Activated CD4-positive, alpha-beta T cell treated with anti-CD3 and anti-CD28 coated beads, Interleukin-2, amount 10 ng/mL, durations not matched to agents 7 days and 5 days (primary cell): ENCODE measurements at regions not wholly inside any gene's neighbourhood (a gene's known extent, or its start where the extent isn't known, plus 50 kb on each side); places are given as distances from the start of the nearest gene placed in this dataset.

ENCODE experiments used
- CTCF ChIA-PET: fragments of 350-600 bp; sonication (Branson Sonifier 250); formaldehyde crosslinking; loops from one replicate; lab custom pipeline; 2021; ENCODE audit warnings: antibody characterized with exemption; lab: Charles Lee
- POLR2A ChIA-PET: fragments of 350-600 bp; sonication (Branson Sonifier 250); formaldehyde crosslinking; loops from one replicate; lab custom pipeline; 2021; ENCODE audit warnings: antibody characterized with exemption; lab: Charles Lee
- DNase-seq: peaks from one replicate; pipeline ENCODE4 v3.0.0-alpha.2; 2020
- H3K27ac Mint-ChIP-seq: one replicate; pipeline ENCODE4 v1.8.0; 2021; ENCODE audit warnings: mild to moderate bottlenecking, moderate library complexity, mixed read lengths
- H3K27me3 Mint-ChIP-seq: one replicate; pipeline ENCODE4 v1.8.0; 2021; ENCODE audit warnings: mixed read lengths
- H3K36me3 Mint-ChIP-seq: one replicate; pipeline ENCODE4 v1.8.0; 2021; ENCODE audit warnings: low read depth, mixed read lengths
- H3K4me1 Mint-ChIP-seq: one replicate; pipeline ENCODE4 v1.8.0; 2021; ENCODE audit warnings: mixed read lengths
- H3K4me3 Mint-ChIP-seq: one replicate; pipeline ENCODE4 v1.8.0; 2021; ENCODE audit warnings: mild to moderate bottlenecking, moderate library complexity, mixed read lengths
- H3K9me3 Mint-ChIP-seq: one replicate; pipeline ENCODE4 v1.8.0; 2021; ENCODE audit warnings: mixed read lengths

GRCh38 chr12:58978717-58979116, 58.4 kb upstream of the LRIG3 start:
- POLR2A ChIA-PET: no interaction called here
- no peak overlapping the region for H3K27ac Mint-ChIP-seq
- no peak for DNase-seq

GRCh38 chr12:58977476-58977875, 57.2 kb upstream of the LRIG3 start:
- H3K9me3 Mint-ChIP-seq: no peaks in the 10 kb centered on the region
- ChIA-PET POLR2A (no interaction called here), CTCF (no interaction called here)
- no peaks in the 10 kb centered on the region for H3K27me3 Mint-ChIP-seq
- DNase-seq: no peak
- H3K27ac Mint-ChIP-seq: no peak overlapping the region
- H3K4me1 Mint-ChIP-seq: no peaks in the 10 kb centered on the region
- H3K4me3 Mint-ChIP-seq: no peak overlapping the region
- no peaks in the 10 kb centered on the region for H3K36me3 Mint-ChIP-seq

More at GRCh38 chr12:58978717-58979116, 58.4 kb upstream of the LRIG3 start:
- Mint-ChIP-seq H3K4me1 (no peaks in the 10 kb centered on the region), H3K4me3 (no peak overlapping the region), H3K36me3 (no peaks in the 10 kb centered on the region), H3K27me3 (no peaks in the 10 kb centered on the region), H3K9me3 (no peaks in the 10 kb centered on the region)
- CTCF ChIA-PET: no interaction called here

DNA sequence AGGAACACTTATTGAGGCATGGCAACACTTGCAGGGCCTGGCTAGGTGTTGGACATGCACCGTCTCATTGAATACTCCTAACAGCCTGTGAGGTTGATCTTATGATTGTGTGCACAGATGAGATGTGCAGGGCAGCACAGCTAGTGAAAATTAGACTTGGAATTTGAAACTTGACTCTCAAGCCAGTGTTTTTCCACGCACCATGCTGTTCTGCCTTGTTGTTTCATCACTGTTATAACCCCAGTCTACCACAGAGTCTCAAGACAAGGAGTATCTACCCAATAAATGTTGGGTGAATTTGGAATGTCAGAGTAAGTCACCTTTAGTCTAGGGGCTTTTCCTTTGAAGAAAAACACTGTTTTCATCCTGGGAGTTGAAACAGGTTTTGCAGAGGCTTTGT, 55.8 kb upstream of the LRIG3 start:
- no peak overlapping the region for H3K27ac Mint-ChIP-seq
- no peaks in the 10 kb centered on the region for H3K36me3 Mint-ChIP-seq
- POLR2A ChIA-PET: no interaction called here

More for the DNA sequence above, 55.8 kb upstream of the LRIG3 start:
- H3K4me3 Mint-ChIP-seq: no peak overlapping the region
- DNase-seq: no peak
- H3K27me3 Mint-ChIP-seq: no peaks in the 10 kb centered on the region
- H3K4me1 Mint-ChIP-seq: no peaks in the 10 kb centered on the region
- CTCF ChIA-PET: no interaction called here
- no peaks in the 10 kb centered on the region for H3K9me3 Mint-ChIP-seq
